Vagina (tissue), 2 donors: ENCODE measurements at regions not wholly inside any gene's neighbourhood (a gene's known extent, or its start where the extent isn't known, plus 50 kb on each side); places are given as distances from the start of the nearest gene placed in this dataset.

ENCODE experiments used
- DNase-seq, 2 donors: peaks; one replicate each; pipeline ENCODE4 v3.0.0-alpha.2; 2017; ENCODE audit errors: extremely low spot score in 2 of 2
- H3K27ac ChIP-seq: fragments of 200-600 bp; sonication (generic); one replicate; pipeline ENCODE4 v1.5.1; 2019
- H3K27me3 ChIP-seq: fragments of 200-600 bp; sonication (generic); one replicate; pipeline ENCODE4 v1.5.1; 2019
- H3K36me3 ChIP-seq, 2 donors: fragments of 200-600 bp; sonication (generic); one replicate each; pipeline ENCODE4 v1.5.1; 2017 to 2019
- H3K4me1 ChIP-seq: fragments of 200-600 bp; sonication (generic); one replicate; pipeline ENCODE4 v1.5.1; 2019
- H3K4me3 ChIP-seq, 2 donors: fragments of 200-600 bp; sonication (generic); 1 replicate in 1 of 2; 2 replicates in 1 of 2; pipeline ENCODE4 v1.5.1; 2016 to 2019
- H3K9me3 ChIP-seq: fragments of 200-600 bp; sonication (generic); one replicate; pipeline ENCODE4 v1.5.1; 2019
- POLR2A ChIP-seq, 2 donors: fragments of 450-650 bp; IDR thresholded peaks; one replicate each; pipeline ENCODE4 v1.6.1; 2017; ENCODE audit warnings: antibody characterized with exemption in 2 of 2, mild to moderate bottlenecking in 2 of 2, moderate library complexity in 2 of 2
- POLR2AphosphoS5 ChIP-seq, 2 donors: sonication (generic); formaldehyde crosslinking; IDR thresholded peaks; one replicate each; pipeline ENCODE4 v1.9.0; 2017; ENCODE audit warnings: antibody characterized with exemption in 2 of 2, mild to moderate bottlenecking in 2 of 2, low read depth in 1 of 2; ENCODE audit not compliant: insufficient read depth in 1 of 2
- intact Hi-C: fragments of 100-400 bp; cut with DNase I; formaldehyde crosslinking; loops from one replicate; pipeline ENCODE4 v1.15.1; 2023
- TF ChIP-seq, protein P1 (sequence below), 3 experiments: fragments of 450-650 bp in 2 of 3; fragments of 200-600 bp in 1 of 3; sonication (generic) in 1 of 3; IDR thresholded peaks; one replicate each; pipeline ENCODE4 v1.5.1; 2017 to 2019; ENCODE audit warnings: antibody characterized with exemption in 3 of 3, mild to moderate bottlenecking in 2 of 3, moderate library complexity in 2 of 3

DNA sequence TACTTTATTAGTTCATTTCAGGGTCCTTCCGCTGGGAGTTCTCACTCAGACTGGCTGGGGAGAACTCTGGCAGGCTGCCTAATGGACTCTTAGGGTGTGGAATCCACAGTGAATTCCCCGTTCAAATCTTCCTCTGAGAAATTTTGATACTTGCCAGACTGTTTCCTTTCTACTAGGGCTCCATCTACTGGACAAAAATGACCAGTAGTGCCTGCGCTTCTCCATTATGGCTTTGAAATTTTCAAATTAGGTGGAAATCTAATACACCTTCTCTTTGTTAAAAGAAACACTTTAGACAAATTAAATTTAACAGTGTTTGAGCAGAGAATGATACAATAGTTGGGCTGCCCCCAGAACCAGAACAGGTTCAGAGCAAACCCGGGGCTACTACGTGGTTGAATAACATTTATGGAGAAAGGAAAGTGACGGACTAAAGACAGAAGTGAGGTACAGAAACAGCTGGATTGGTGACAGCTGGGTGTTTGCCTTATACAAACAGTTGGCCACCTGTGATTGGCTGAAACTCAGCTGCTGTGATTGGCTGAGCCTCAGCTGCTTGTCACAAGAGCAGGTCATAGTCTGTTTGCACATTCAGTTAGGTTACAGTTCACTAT, 52.9 kb upstream of the FDX1 start:
- intact Hi-C loops = loop anchor here (5.0 to 10.0 kb wide), 2 partner anchors 175 to 432 kb away; no protein-coding TSS in a partner anchor
- DNase-seq = no peak
- Histone ChIP-seq H3K27ac (no peak overlapping the region), H3K4me1 (peaks cover 6% of the 10 kb centered on the region), H3K9me3 (no peaks in the 10 kb centered on the region), H3K27me3 (no peaks in the 10 kb centered on the region), H3K36me3 (no peaks in the 10 kb centered on the region), H3K4me3 (peak overlapping the region in 1 of 2 donors; percentile 7)
- TF ChIP-seq POLR2A (IDR thresholded peaks at IDR 0.05) (no peak), POLR2AphosphoS5 (IDR thresholded peaks at IDR 0.05; ENCODE audit: insufficient read depth in 1 of 2, low read depth in 1 of 2) (peak in 1 of 2 donors; percentile 57)
- TF ChIP-seq, protein P1, sequence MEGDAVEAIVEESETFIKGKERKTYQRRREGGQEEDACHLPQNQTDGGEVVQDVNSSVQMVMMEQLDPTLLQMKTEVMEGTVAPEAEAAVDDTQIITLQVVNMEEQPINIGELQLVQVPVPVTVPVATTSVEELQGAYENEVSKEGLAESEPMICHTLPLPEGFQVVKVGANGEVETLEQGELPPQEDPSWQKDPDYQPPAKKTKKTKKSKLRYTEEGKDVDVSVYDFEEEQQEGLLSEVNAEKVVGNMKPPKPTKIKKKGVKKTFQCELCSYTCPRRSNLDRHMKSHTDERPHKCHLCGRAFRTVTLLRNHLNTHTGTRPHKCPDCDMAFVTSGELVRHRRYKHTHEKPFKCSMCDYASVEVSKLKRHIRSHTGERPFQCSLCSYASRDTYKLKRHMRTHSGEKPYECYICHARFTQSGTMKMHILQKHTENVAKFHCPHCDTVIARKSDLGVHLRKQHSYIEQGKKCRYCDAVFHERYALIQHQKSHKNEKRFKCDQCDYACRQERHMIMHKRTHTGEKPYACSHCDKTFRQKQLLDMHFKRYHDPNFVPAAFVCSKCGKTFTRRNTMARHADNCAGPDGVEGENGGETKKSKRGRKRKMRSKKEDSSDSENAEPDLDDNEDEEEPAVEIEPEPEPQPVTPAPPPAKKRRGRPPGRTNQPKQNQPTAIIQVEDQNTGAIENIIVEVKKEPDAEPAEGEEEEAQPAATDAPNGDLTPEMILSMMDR (IDR thresholded peaks at IDR 0.05) = peak; percentile 38 to 53 (median 52)

DNA sequence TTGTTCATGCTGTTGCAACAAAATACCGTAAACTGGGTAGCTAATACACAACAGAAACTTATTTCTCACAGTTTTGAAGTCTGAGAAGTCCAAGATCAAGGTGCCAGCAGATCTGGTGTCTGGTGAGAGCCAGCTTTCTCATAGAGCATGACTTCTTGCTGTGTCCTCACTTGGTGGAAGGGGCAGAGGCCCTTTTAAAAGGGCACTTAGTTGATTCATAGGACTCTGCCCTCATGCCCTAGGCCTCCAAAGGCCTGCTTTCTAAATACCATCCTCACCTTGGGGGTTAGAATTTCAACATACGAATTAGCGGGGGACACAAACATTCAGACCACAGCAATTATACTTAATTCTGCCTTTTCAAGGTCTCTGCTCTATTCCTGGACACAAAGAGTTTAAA, 52.3 kb upstream of the FDX1 start:
- intact Hi-C loops = loop anchor here (5.0 to 10.0 kb wide), 2 partner anchors 175 to 433 kb away; no protein-coding TSS in a partner anchor

DNA sequence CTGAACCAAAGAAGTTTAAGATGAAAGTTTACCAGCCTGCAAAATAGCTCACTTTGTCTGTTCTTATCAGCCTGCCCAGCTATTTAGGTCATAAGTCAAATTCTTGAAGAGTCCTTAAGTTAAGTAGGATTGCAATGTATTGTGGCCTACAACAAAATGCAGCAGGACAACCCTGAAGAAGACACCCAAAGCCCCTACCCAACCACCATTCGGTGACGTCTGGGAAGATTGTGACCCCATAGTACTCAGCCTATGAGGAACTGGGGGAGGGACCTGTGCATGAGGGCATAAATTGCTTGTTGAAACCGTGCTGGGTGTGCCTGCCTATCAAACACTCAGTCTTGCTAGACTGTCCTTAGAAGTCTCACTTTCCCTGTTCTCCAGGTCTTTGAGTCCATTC, 50.5 kb upstream of the FDX1 start:
- Histone ChIP-seq H3K27ac (no peak overlapping the region), H3K36me3 (no peaks in the 10 kb centered on the region), H3K27me3 (no peaks in the 10 kb centered on the region), H3K9me3 (no peaks in the 10 kb centered on the region), H3K4me1 (peaks cover 6% of the 10 kb centered on the region), H3K4me3 (no peak overlapping the region)
- intact Hi-C loops = loop anchor here (5.0 to 10.0 kb wide), 2 partner anchors 177 to 434 kb away; no protein-coding TSS in a partner anchor
- DNase-seq = no peak
- TF ChIP-seq POLR2A (IDR thresholded peaks at IDR 0.05) = no peak
- TF ChIP-seq, protein P1 (IDR thresholded peaks at IDR 0.05) = no peak
- TF ChIP-seq POLR2AphosphoS5 (IDR thresholded peaks at IDR 0.05; ENCODE audit: insufficient read depth in 1 of 2, low read depth in 1 of 2) = no peak

More for the DNA sequence above, 52.3 kb upstream of the FDX1 start:
- no peaks in the 10 kb centered on the region for H3K27me3 ChIP-seq
- H3K9me3 ChIP-seq = no peaks in the 10 kb centered on the region
- no peaks in the 10 kb centered on the region for H3K36me3 ChIP-seq
- no peak overlapping the region for H3K27ac ChIP-seq
- H3K4me1 ChIP-seq = peaks cover 6% of the 10 kb centered on the region
- DNase-seq = no peak
- no peak overlapping the region for H3K4me3 ChIP-seq
- TF ChIP-seq, protein P1 (IDR thresholded peaks at IDR 0.05) = no peak
- TF ChIP-seq POLR2A (IDR thresholded peaks at IDR 0.05) = no peak
- TF ChIP-seq POLR2AphosphoS5 (IDR thresholded peaks at IDR 0.05; ENCODE audit: insufficient read depth in 1 of 2, low read depth in 1 of 2) = no peak

DNA sequence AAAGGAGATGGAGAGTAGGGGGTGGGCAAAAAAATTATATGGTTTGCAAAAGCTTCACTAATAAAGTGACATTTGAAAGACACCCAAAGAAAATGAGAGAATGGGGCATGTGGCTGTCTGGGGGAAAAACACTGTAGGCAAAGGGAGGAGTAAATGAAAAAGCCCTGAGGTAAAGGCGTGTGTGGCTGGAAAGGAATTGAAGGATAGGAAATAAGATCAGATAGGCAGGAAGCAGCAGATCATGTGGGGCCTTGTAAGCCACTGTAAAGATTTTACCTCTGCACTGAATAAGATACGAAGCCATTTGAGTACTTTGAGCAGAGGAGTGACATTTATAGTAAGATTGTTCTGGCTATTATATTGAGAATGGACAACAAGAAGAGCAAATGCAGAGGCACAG, 49.8 kb upstream of the FDX1 start:
- Histone ChIP-seq H3K4me3 (no peak overlapping the region), H3K27me3 (no peaks in the 10 kb centered on the region), H3K36me3 (no peaks in the 10 kb centered on the region), H3K4me1 (peaks cover 6% of the 10 kb centered on the region), H3K27ac (no peak overlapping the region), H3K9me3 (no peaks in the 10 kb centered on the region)
- TF ChIP-seq POLR2AphosphoS5 (IDR thresholded peaks at IDR 0.05; ENCODE audit: insufficient read depth in 1 of 2, low read depth in 1 of 2) = no peak
- no peak for TF ChIP-seq POLR2A (IDR thresholded peaks at IDR 0.05)
- TF ChIP-seq, protein P1 (IDR thresholded peaks at IDR 0.05) = no peak
- no peak for DNase-seq
- intact Hi-C loops = loop anchor here (5.0 to 10.0 kb wide), 2 partner anchors 178 to 435 kb away; no protein-coding TSS in a partner anchor
